Muscle of leg (tissue), 3 donors: ENCODE measurements at regions not wholly inside any gene's neighbourhood (a gene's known extent, or its start where the extent isn't known, plus 50 kb on each side); places are given as distances from the start of the nearest gene placed in this dataset.

Source experiments
- DNase-seq: peaks from one replicate; pipeline ENCODE4 v3.0.0; 2013
- H3K27ac ChIP-seq: one replicate; pipeline ENCODE4 v1.5.1; 2013; ENCODE audit warnings: mild to moderate bottlenecking, low read length, control low read depth
- H3K27me3 ChIP-seq: one replicate; pipeline ENCODE4 v1.6.1; 2013; ENCODE audit warnings: low read length; ENCODE audit not compliant: control insufficient read depth, insufficient read depth
- H3K36me3 ChIP-seq: one replicate; pipeline ENCODE4 v1.6.1; 2013; ENCODE audit warnings: low read length; ENCODE audit not compliant: control insufficient read depth, insufficient read depth
- H3K4me1 ChIP-seq: one replicate; pipeline ENCODE4 v1.6.1; 2013; ENCODE audit warnings: low read length; ENCODE audit not compliant: control insufficient read depth, insufficient read depth
- H3K4me3 ChIP-seq: one replicate; pipeline ENCODE4 v1.5.1; 2013; ENCODE audit warnings: low read length, control low read depth
- H3K9me3 ChIP-seq: replicated peaks from 2 replicates; pipeline ENCODE4 v1.6.1; 2013; ENCODE audit warnings: low read depth, low read length; ENCODE audit not compliant: control insufficient read depth
- WGBS: methylation state at CpG from one replicate; pipeline ENCODE4 v1.1.5; 2013; ENCODE audit warnings: missing lambda C conversion rate; ENCODE audit not compliant: insufficient coverage; 5-methylcytosine and 5-hydroxymethylcytosine counted together

DNA sequence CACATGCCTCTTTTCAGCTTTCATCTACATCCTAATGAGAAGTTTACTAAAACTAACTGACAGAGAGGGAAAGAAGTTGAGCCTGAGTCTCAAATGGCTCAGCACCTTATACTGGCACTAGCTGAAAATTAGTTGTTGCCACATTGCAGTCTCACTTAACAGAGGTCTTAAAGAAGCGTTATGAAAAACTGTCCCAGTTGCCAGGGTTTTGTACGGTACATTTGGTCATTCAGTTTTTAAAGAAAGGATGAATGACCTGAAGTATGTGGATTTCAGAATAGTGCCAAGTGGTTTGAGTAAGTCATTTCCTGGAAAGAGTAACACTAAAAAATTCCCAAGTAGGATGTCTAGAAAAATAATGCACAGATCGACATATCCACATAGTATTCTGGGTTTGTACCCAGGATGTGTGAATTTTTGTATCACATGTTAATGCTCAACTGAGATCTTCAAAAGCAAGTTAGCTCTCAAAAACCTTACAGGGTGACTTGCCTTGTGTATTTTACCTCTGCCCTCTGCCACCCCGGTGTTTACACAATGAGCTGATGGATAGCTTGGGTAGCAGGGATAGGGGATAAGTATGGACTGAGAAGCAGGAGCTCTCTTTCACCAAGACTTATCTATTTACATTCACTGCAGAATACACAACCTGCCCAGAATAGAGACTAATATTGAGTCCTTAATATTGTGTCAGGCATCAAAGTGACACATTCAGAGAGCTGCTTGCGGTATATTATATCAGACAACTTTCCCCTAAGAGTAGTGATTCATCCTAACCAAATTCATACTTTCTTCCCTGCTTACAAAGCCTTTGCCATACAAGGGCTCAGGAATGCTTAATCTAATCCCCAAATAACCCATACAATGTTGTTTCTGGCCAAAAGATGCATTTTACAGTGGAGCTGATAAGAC, 1075.7 kb upstream of the PABPC4L start:
- no peaks in the 10 kb centered on the region for H3K4me1 ChIP-seq
- H3K36me3 ChIP-seq = no peaks in the 10 kb centered on the region
- no peak overlapping the region for H3K4me3 ChIP-seq
- H3K27ac ChIP-seq = no peak overlapping the region
- H3K9me3 ChIP-seq = no peaks in the 10 kb centered on the region
- H3K27me3 ChIP-seq = no peaks in the 10 kb centered on the region
- no peak for DNase-seq
- 92% methylated on average over 2 of the region's 5 CpGs for WGBS

DNA sequence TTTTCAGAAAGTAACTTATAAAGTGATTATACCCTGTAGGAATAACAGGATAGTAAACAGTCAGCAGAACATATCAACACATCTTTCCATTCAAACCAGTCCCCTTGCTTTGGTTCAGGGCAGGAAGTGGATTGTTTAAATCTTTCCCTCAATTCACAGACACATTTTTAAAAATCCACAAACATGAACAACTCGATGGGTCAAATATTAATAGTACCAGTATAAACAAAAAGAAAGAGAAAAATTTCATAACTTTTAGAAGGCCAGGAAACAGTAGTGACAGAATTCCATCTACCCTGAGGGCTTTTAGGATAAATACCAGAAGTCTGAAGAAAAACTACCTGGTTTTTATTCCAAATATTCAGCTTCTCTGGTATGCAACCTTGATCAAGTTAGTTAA, 1072.8 kb upstream of the PABPC4L start:
- no peaks in the 10 kb centered on the region for H3K27me3 ChIP-seq
- H3K27ac ChIP-seq = no peak overlapping the region
- no peak for DNase-seq
- H3K4me1 ChIP-seq = no peaks in the 10 kb centered on the region
- no CpG with 5 or more reads among the region's 1 CpG for WGBS
- H3K9me3 ChIP-seq = no peaks in the 10 kb centered on the region
- no peaks in the 10 kb centered on the region for H3K36me3 ChIP-seq
- H3K4me3 ChIP-seq = no peak overlapping the region

DNA sequence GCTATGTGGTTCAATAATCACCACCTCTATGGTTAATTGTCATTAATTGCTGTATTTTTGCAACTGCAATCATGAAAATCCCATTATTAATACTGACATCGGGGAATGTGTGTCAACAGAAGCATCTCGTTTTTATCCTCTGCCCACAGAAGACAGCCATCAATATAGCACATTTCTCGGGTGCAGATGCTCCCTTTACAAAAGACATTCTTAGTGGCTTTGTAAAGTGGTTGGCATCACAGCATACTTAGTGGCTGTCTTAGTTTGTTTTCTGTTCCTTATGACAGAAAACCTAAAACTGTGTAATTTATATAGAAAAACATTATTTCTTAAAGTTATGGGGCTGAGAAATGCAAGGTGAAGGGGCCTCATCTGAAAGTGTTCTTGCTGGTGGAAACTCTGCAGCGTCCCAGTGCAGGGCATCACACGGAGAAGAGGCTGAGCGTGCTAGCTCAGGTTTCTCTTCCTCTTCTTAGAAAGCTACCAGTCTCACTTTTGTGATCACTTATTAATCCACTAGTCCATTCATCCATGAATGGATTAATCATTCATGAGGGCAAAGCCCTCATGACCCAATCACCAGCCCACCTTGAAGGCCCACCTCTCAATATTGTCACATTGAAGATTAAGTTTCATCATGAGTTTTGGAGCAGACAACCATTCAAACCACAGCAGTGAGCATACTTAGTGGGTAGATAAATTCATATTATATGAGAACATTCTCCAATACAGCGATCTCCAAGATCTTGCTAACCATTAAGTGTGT, 1067.7 kb upstream of the PABPC4L start:
- no CpG with 5 or more reads among the region's 7 CpGs for WGBS
- H3K4me3 ChIP-seq = no peak overlapping the region
- no peaks in the 10 kb centered on the region for H3K9me3 ChIP-seq

DNA sequence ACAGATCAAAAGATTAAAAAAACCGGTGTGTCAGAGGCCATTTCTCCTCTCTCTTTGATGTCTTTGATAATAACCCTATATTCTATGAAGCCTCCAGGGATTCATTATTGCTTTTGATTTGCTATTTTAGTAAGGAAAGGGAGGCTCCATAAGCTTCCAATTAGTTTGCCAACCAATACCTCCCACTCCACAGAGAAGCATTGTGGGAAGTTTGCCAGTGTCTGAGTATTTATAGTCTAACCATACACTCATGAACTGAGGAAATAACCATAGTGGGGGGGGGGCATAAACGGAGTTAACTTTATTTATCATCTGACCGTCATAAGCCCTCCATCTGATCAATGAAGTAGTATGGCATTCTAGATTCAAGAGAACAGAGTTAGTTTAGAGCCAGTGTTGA, 1066.8 kb upstream of the PABPC4L start:
- no CpG with 5 or more reads among the region's 3 CpGs for WGBS
- no peaks in the 10 kb centered on the region for H3K36me3 ChIP-seq
- no peaks in the 10 kb centered on the region for H3K27me3 ChIP-seq
- no peaks in the 10 kb centered on the region for H3K4me1 ChIP-seq
- no peak for DNase-seq
- no peak overlapping the region for H3K4me3 ChIP-seq
- no peaks in the 10 kb centered on the region for H3K9me3 ChIP-seq
- H3K27ac ChIP-seq = no peak overlapping the region

More for the DNA sequence above, 1067.7 kb upstream of the PABPC4L start:
- H3K27me3 ChIP-seq = no peaks in the 10 kb centered on the region
- no peaks in the 10 kb centered on the region for H3K4me1 ChIP-seq
- no peaks in the 10 kb centered on the region for H3K36me3 ChIP-seq
- DNase-seq = no peak
- H3K27ac ChIP-seq = no peak overlapping the region

DNA sequence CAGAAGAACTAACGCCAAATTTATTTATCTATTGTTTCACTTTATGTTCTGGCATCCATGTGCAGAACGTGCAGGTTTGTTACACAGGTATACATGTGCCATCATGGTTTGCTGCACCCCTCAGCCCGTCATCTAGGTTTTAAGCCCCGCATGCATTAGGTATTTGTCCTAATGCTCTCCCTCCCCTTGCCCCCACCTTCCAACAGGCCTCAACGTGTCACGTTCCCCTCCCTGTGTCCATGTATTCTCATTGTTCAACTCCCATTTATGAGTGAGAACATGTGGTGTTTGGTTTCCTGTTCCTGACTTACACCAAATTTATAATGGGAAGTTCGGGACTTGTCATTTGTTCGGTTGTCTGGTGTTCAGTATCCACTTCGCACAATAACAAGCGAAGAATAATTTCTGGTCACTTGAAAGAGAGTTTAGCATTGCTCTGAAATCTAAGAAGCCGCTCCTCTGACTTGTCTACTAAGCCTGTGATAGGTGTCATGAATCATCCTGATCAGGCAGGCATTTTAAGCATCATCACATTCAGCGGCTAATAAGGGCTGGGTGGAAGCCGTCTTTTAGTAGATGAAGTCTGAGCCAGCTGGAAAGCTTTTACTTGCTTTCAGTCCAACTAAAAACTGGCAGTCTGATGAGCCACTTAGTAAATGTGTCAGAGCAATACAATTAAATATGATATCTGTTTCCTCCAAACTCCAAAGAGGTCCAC, 1065.7 kb upstream of the PABPC4L start:
- H3K27ac ChIP-seq = no peak overlapping the region
- peak; percentile 28 for DNase-seq
- H3K4me1 ChIP-seq = no peaks in the 10 kb centered on the region
- no peaks in the 10 kb centered on the region for H3K9me3 ChIP-seq
- 64% methylated on average over 9 of the region's 13 CpGs for WGBS
- no peaks in the 10 kb centered on the region for H3K27me3 ChIP-seq
- H3K4me3 ChIP-seq = no peak overlapping the region
- H3K36me3 ChIP-seq = no peaks in the 10 kb centered on the region

DNA sequence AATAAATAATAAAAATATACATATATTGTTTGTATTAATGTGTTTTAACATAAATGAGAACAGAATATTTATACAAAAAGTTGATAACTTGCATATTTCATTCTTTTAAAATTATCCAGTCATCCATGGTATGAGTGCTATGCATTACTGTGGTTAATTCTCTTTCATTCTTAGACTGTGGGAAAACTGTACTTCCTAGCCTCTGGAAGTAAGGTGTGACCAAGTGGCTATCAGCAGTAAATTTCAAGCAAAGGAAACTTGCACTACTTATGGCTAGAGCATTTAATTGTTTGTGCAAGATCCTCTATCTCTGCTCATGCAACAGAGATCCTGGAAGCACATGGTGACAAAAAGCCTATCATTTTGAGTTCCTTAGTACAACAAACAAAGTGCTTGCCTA, 1054.5 kb upstream of the PABPC4L start:
- Histone ChIP-seq H3K9me3 (no peaks in the 10 kb centered on the region), H3K4me3 (no peak overlapping the region), H3K27ac (no peak overlapping the region), H3K27me3 (no peaks in the 10 kb centered on the region), H3K36me3 (no peaks in the 10 kb centered on the region), H3K4me1 (no peaks in the 10 kb centered on the region)
- DNase-seq = no peak

DNA sequence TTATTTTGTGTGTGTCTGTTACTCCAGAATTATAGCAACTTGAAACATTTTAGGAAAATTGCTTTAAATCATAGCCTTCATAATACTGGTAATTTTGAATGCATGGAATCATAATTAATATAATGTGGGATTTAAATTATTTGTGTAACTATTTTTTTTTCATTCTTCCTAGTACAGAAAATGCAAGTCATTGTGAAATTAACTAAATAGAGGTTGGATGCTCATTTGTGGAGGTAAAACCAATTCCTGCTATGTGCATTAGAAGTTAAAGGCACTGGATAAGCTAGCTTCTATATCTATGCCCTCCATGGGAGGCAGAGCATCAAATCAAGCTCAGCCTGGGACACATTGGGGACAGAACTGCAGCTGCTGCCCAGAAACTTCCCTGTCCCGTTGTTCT, 1048.5 kb upstream of the PABPC4L start:
- Histone ChIP-seq H3K4me1 (no peaks in the 10 kb centered on the region), H3K4me3 (no peak overlapping the region), H3K27me3 (no peaks in the 10 kb centered on the region), H3K9me3 (no peaks in the 10 kb centered on the region), H3K27ac (no peak overlapping the region), H3K36me3 (no peaks in the 10 kb centered on the region)
- WGBS = no CpG with 5 or more reads among the region's 1 CpG
- DNase-seq = no peak

DNA sequence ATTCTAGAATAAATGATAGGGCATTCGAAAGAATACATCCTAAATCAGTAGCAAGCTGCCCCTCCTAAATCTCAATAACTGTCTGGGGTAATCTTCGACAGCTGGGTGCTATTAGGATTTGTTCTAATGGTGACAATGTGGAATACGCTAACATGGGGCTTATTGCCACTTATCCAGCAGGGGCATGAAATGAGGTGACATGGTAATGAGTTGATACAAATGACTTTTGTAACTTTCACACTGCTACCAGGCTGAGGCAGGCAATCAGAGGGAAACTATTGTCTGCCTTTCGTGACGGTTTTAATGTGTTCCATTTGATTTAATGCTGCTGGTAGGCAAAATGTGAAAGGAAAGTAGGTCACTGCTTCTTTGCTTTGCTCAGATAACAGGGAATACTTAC, 1047.4 kb upstream of the PABPC4L start:
- WGBS = 60% methylated on average over 1 of the region's 5 CpGs
- H3K9me3 ChIP-seq = no peaks in the 10 kb centered on the region
- no peak for DNase-seq
- H3K27me3 ChIP-seq = no peaks in the 10 kb centered on the region
- no peak overlapping the region for H3K27ac ChIP-seq
- no peak overlapping the region for H3K4me3 ChIP-seq
- no peaks in the 10 kb centered on the region for H3K36me3 ChIP-seq
- no peaks in the 10 kb centered on the region for H3K4me1 ChIP-seq

DNA sequence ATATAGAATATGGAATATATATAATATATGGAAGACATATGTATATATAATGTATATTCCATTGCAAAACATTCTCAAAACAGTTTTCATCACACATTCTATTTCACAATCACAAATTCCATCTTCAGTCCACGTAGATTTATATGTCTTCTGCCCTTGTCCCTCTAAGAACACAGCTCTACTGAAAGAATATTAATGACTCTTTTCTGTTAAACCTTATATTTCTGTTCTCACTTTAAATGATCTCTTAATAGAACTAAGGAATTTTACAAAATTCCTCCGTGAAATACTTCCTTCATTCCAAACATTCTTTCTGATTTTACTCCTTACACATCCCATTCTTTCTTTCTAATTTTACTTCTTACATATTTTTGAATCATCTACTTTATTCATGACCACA, 1043.1 kb upstream of the PABPC4L start:
- no CpG with 5 or more reads among the region's 2 CpGs for WGBS
- H3K4me1 ChIP-seq = no peaks in the 10 kb centered on the region
- no peak for DNase-seq
- H3K36me3 ChIP-seq = no peaks in the 10 kb centered on the region
- no peak overlapping the region for H3K27ac ChIP-seq
- H3K9me3 ChIP-seq = no peaks in the 10 kb centered on the region
- no peak overlapping the region for H3K4me3 ChIP-seq
- H3K27me3 ChIP-seq = no peaks in the 10 kb centered on the region

DNA sequence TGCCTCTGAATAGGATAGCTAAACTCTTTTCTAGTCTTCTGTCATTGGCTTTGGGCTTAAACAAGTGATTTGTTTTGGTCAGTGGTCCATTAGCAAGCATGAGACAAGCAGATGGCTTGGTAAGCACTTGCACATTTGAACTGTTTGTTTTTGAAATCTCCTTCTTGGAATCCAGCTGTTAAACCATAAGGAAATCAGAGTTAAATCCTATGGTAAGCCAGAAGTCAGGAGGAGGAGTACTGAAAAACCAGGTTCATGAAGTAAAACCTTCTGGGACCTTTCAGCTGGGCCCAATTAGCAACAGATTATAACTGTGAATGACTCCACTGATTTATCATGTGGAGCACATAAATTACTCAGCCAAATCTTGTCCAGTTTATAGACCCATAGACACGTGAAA, 1042.5 kb upstream of the PABPC4L start:
- Histone ChIP-seq H3K36me3 (no peaks in the 10 kb centered on the region), H3K27me3 (no peaks in the 10 kb centered on the region), H3K9me3 (no peaks in the 10 kb centered on the region), H3K4me1 (no peaks in the 10 kb centered on the region), H3K27ac (no peak overlapping the region), H3K4me3 (no peak overlapping the region)
- peak; percentile 32 for DNase-seq
- no CpG with 5 or more reads among the region's 1 CpG for WGBS
